Nephron progenitor cell (in vitro differentiated cells): ENCODE measurements at regions not wholly inside any gene's neighbourhood (a gene's known extent, or its start where the extent isn't known, plus 50 kb on each side); places are given as distances from the start of the nearest gene placed in this dataset.

Experiments used
- DNase-seq: peaks from one replicate; pipeline ENCODE4 v3.0.0; 2021
- H3K27ac Mint-ChIP-seq: 2 replicates; pipeline ENCODE4 v1.8.0; 2021; ENCODE audit warnings: mild to moderate bottlenecking, moderate library complexity, mixed read lengths
- H3K27me3 Mint-ChIP-seq: 2 replicates; pipeline ENCODE4 v1.8.0; 2021; ENCODE audit warnings: mild to moderate bottlenecking, low read depth, mixed read lengths; ENCODE audit not compliant: poor library complexity
- H3K36me3 Mint-ChIP-seq: 2 replicates; pipeline ENCODE4 v1.8.0; 2021; ENCODE audit warnings: low read depth, mixed read lengths
- H3K4me1 Mint-ChIP-seq: 2 replicates; pipeline ENCODE4 v1.8.0; 2021; ENCODE audit warnings: mixed read lengths
- H3K4me3 Mint-ChIP-seq: 2 replicates; pipeline ENCODE4 v1.8.0; 2021; ENCODE audit warnings: mild to moderate bottlenecking, moderate library complexity, mixed read lengths
- H3K9me3 Mint-ChIP-seq: 2 replicates; pipeline ENCODE4 v1.8.0; 2021; ENCODE audit warnings: mild to moderate bottlenecking, moderate library complexity, mixed read lengths
- CTCF ChIP-seq: fragments of 200-600 bp; sonication (generic); IDR thresholded peaks from 2 replicates; pipeline ENCODE4 v1.5.0; 2021; ENCODE audit warnings: antibody characterized with exemption

- TF ChIP-seq CTCF = no peak
- Mint-ChIP-seq H3K36me3 (no peaks in the 10 kb centered on the region), H3K27ac (no peak overlapping the region), H3K9me3 (no peaks in the 10 kb centered on the region), H3K27me3 (peaks cover 4% of the 10 kb centered on the region), H3K4me1 (peaks cover 21% of the 10 kb centered on the region), H3K4me3 (no peak overlapping the region)
- DNase-seq = no peak
Measured at GRCh38 chr4:83192634-83193033, 78.1 kb upstream of the PLAC8 start.

GRCh38 chr4:83191026-83191425 is 76.5 kb upstream of the PLAC8 start:
- H3K27ac Mint-ChIP-seq = peak overlapping the region; percentile 36
- H3K4me3 Mint-ChIP-seq = no peak overlapping the region
- no peak for DNase-seq
- peaks cover 4% of the 10 kb centered on the region for H3K27me3 Mint-ChIP-seq
- H3K4me1 Mint-ChIP-seq = peaks cover 21% of the 10 kb centered on the region
- H3K36me3 Mint-ChIP-seq = no peaks in the 10 kb centered on the region
- TF ChIP-seq CTCF = no peak
- H3K9me3 Mint-ChIP-seq = peaks cover 4% of the 10 kb centered on the region

- TF ChIP-seq CTCF = no peak
- peak overlapping the region; percentile 9 for H3K27ac Mint-ChIP-seq
- peaks cover 4% of the 10 kb centered on the region for H3K9me3 Mint-ChIP-seq
- DNase-seq = peak; percentile 8
- H3K4me1 Mint-ChIP-seq = peaks cover 21% of the 10 kb centered on the region
- peaks cover 4% of the 10 kb centered on the region for H3K27me3 Mint-ChIP-seq
- H3K4me3 Mint-ChIP-seq = no peak overlapping the region
- H3K36me3 Mint-ChIP-seq = no peaks in the 10 kb centered on the region
Measured at GRCh38 chr4:83189631-83190136, 75.2 kb upstream of the PLAC8 start.

- no peaks in the 10 kb centered on the region for H3K4me1 Mint-ChIP-seq
Measured at GRCh38 chr4:83180431-83180968, 66.0 kb upstream of the PLAC8 start.

GRCh38 chr4:83179205-83179604 is 64.7 kb upstream of the PLAC8 start:
- no peak for TF ChIP-seq CTCF
- Mint-ChIP-seq H3K36me3 (peaks cover 10% of the 10 kb centered on the region), H3K4me1 (no peaks in the 10 kb centered on the region), H3K4me3 (no peak overlapping the region), H3K27me3 (no peaks in the 10 kb centered on the region), H3K9me3 (peaks cover 25% of the 10 kb centered on the region), H3K27ac (peak overlapping the region; percentile 76)
- no peak for DNase-seq

More at GRCh38 chr4:83180431-83180968, 66.0 kb upstream of the PLAC8 start:
- H3K9me3 Mint-ChIP-seq = peaks cover 28% of the 10 kb centered on the region
- no peak overlapping the region for H3K4me3 Mint-ChIP-seq
- DNase-seq = no peak
- TF ChIP-seq CTCF = no peak
- peak overlapping the region; percentile 8 for H3K27ac Mint-ChIP-seq
- peaks cover 10% of the 10 kb centered on the region for H3K36me3 Mint-ChIP-seq
- H3K27me3 Mint-ChIP-seq = no peaks in the 10 kb centered on the region

GRCh38 chr4:83178029-83178428 is 63.5 kb upstream of the PLAC8 start:
- Mint-ChIP-seq H3K4me3 (no peak overlapping the region), H3K27me3 (no peaks in the 10 kb centered on the region), H3K9me3 (peaks cover 23% of the 10 kb centered on the region), H3K36me3 (no peaks in the 10 kb centered on the region), H3K27ac (no peak overlapping the region), H3K4me1 (no peaks in the 10 kb centered on the region)
- TF ChIP-seq CTCF = no peak
- DNase-seq = no peak
